ENCODE measurements at regions not wholly inside any gene's neighbourhood (a gene's known extent, or its start where the extent isn't known, plus 50 kb on each side); places are given as distances from the start of the nearest gene placed in this dataset.

GRCh38 chr20:46823271-46823751, 71.3 kb upstream of the EYA2 start:
- no peak for TF ChIP-seq POLR2A (IDR thresholded peaks at IDR 0.05; ENCODE audit: low read depth, low read length)
- no peak for TF ChIP-seq POLR2AphosphoS5 (IDR thresholded peaks at IDR 0.05; ENCODE audit: low read depth, low read length)
